ENCODE measurements at regions not wholly inside any gene's neighbourhood (a gene's known extent, or its start where the extent isn't known, plus 50 kb on each side); places are given as distances from the start of the nearest gene placed in this dataset.

- no peak for DNase-seq
These were observed 1336.7 kb downstream of the NSUN3 start for GRCh38 chr3:95399585-95399984.

DNA sequence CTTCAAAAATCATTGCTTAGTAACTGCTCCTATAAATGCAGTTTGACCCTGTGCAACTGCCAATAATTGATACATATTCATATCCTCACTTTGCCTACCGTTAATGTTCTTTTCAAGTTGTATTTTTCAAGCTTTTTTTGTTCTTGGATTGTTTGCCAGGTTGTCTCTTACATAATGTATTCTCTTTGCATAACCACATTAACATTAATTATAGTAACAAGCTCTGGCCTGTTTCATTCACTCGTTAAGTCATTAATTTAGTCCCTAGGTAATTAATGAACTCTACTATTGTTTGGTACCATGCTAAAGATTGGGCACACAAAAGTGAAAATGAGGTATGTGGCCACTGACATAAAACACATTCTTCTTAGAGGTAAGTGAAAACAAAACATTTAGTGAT is 1338.8 kb downstream of the NSUN3 start:
- DNase-seq = no peak

- no peak for DNase-seq
These were observed 1345.0 kb downstream of the NSUN3 start for GRCh38 chr3:95407709-95408463.

DNA sequence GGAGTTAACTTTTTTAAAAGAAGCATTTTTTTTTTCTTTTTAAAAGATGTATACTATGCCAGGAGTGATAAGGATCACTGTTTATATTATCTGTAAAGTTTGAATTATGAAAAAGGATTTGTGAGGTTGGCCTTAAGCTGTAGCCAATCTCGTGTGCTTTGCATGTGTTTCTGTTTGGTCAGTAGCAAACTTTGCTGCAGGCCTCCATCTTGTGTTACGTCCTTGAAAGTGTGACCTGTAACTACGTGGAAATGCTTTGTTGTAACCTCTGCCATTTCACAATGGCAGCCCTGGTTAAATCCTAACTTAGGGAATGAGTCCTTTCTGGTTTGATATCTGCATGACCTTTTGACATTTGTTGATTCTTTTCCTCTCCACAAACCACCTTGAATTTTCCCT is 1345.6 kb downstream of the NSUN3 start:
- no peak for DNase-seq

DNA sequence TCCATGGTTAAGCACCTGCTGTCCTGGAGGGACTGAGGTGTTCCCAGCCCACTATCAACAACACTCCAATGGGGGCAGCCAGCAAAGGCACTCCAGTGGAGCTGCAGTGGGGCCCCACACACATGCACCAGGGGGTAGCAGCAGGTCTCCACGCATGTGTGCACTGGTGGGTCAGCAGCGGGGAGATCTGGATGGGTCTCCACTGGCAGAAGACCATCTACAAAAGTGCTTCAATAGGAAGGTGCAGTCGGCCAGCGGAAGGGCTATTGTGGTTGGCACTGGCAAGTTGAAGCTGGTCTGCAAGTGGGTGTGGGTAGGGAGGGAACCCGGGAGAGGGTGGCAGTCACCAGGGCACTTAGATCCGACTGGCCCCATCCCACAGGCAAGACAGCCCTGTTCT is 1355.4 kb downstream of the NSUN3 start:
- no peak for DNase-seq

GRCh38 chr3:95424279-95424678 is 1361.4 kb downstream of the NSUN3 start:
- no peak for DNase-seq

DNA sequence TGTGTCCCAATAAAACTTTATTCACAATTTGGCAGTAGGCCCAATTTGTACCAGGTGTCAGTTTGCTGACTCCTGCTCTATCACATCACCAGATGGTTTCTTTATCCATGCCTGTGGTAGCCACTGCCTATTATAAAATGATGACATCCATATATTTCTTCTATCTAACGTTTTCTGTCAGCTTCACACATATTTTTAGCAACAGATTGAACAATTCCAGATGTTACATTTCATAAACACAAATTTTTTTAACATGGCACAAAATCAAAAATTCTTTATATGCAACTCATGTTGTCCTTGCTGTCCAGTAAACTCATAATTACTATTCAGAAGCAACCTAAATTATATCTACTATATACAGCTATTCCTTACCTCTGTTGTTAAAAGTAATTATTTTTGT is 1371.6 kb downstream of the NSUN3 start:
- no peak for DNase-seq

DNA sequence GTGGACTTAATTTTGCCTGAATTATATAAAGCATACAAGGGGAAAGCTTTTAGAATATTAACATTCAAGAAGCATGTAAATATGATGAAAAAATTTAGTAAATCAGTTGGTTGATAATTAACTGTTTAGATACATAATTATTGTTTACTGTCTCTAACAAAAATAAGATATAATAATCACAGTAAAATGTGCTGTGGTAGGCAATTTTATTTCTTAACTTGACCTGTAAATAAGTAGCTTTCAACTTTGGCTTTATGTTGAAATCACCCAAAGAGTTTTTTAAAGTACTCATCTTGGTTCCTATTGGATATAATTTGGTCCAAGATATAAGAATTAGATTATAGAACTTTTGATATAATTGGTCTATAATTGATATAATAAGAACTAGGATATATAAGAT is 1374.5 kb downstream of the NSUN3 start:
- no peak for DNase-seq

- no peak for DNase-seq
These were observed 1375.4 kb downstream of the NSUN3 start for GRCh38 chr3:95438274-95438673.

GRCh38 chr3:95442766-95443165 is 1371.6 kb upstream of the EPHA6 start:
- DNase-seq = no peak

- DNase-seq = no peak
These were observed 1364.6 kb upstream of the EPHA6 start for GRCh38 chr3:95449841-95450240.

- no peak for DNase-seq
These were observed 1361.2 kb upstream of the EPHA6 start for GRCh38 chr3:95453242-95453641.

DNA sequence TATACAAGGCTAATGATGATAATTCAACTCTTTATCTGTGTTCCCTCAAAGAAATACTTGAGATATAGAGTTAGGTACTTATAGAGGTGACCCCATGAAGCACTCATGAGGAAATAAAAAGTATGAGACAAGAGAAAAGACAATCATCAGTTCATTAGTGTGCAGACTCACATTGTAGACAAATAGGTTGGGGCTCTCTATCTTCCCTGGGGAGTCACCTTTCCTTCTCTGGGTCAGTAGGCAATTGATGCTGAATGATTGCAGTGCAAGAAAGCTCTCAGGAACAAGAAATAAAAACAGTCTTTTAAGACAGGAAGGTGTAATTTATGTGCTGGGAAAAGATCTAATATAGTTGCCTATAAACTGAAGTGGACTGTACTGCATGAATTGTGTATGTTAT is 1357.6 kb upstream of the EPHA6 start:
- DNase-seq = no peak

- DNase-seq = peak in 1 of 2 experiments; percentile 39
These were observed 1354.7 kb upstream of the EPHA6 start for GRCh38 chr3:95459706-95460105.

DNA sequence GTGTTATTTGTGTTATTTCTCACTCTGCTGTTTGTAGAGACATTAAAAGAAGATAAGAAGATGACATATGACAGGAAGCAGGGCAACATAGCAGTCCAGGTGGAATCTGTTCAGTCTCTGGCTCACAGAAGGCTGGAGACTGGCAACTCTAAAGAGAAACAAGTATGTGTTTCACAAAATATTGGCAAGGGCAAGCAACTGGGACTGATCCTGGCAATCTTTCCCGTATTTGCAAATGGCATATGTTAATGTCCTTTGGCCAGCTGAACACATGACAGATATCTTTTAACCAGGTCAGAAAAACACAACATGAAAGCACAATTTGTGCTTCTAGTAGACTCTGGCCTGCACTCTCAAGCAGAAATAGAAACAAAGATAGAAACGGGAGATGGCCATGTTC is 1354.1 kb upstream of the EPHA6 start:
- peak; percentile 88 to 99 for DNase-seq

- DNase-seq = no peak
These were observed 1352.2 kb upstream of the EPHA6 start for GRCh38 chr3:95462161-95462560.

GRCh38 chr3:95464346-95464745 is 1350.0 kb upstream of the EPHA6 start:
- no peak for DNase-seq

DNA sequence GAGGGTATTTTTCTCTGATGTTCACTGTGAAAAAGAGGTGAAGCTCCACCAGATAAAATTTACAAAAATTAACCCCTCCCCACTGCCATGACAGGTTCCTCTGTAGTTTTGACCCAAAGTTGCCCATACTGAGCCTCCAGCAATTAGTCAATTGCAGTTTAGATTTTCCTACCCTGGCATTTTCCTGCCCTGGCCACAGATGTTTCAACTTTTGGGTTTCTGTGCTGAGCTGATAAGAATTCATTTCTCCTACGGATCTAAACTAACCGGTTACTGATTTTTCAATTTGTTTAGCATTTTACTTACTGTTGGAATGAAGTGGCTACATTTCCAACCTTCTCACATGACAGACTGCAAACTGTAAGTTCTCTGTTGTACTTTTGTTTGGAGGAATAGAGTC is 1346.1 kb upstream of the EPHA6 start:
- DNase-seq = no peak

DNA sequence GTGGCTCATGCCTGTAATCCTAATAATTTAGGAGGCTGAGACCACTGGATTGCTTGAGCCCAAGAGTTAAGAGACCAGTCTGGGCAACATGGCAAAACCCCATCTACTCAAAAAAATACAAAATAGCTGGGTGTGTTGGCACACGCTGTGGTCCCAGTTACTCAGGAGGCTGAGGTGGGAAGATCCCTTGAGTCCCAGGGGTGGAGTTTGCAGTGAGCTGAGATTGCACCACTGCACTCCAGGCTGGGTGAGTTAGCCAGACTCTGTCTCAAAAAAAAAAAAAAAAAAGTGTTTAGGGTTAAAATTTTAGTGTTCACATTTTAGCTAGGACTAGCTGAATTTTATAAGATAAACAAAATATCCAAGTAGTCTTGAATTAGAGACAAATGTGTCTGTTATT is 1340.1 kb upstream of the EPHA6 start:
- no peak for DNase-seq

DNA sequence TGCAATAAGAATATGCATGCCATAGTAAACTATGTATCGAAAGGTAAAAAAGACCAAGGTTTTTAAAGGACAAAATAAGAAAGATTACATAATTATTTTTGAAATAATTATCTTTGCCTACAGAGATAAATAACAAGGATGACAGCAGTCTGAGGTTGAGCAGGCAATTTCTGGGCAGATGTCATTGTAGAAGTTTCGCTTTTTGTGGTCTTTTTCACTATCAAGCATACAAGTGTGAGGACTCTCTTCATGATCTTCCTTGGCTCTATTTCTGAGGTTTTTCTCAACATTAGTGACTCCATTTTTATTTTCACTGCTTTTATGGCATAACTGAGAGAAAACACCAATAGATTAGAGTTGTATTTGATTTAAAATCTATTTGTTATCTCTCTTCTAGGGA is 1337.9 kb upstream of the EPHA6 start:
- DNase-seq = no peak

- no peak for DNase-seq
These were observed 1308.2 kb upstream of the EPHA6 start for GRCh38 chr3:95506174-95506573.

GRCh38 chr3:95508124-95508523 is 1306.3 kb upstream of the EPHA6 start:
- DNase-seq = no peak

DNA sequence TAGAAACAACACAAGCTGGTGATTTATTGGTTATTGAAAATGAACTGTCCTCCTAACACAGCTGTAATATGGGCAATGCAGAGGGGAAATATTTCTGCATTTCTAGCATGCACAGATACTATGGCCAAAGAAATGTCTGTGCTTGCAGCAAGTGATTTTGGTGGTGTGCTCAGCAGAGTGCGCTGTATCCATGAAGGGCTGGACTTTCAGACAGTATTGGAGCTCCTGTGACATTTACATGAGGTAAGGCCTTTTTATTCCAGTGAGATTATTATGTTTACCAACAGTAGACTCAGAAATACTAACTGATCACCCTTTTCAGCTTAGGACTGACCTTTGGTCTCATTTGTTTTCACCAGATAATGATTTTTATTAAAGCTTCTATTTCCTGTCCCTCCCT is 1302.6 kb upstream of the EPHA6 start:
- no peak for DNase-seq

- DNase-seq = no peak
These were observed 1300.1 kb upstream of the EPHA6 start for GRCh38 chr3:95514260-95514659.

DNA sequence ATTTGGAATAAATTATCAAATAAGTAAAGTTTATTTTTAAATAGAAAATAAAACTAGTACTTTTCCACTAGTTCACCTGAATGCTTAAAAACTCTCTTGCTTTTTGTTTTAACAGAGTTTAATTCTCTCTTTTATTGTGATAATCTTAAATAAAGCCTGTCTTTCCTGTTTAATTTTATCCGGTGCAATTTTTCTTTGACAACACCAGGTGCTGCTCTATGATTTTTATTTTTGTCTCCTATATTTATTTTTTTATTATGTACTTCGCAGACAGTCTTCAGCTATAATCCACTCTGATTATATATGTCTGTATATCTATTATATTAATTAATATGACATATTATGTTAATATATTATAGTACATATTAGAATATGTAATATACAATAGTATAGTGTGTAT is 1293.0 kb upstream of the EPHA6 start:
- no peak for DNase-seq
